Left ventricle myocardium superior (tissue), 1 donor: ENCODE measurements at regions not wholly inside any gene's neighbourhood (a gene's known extent, or its start where the extent isn't known, plus 50 kb on each side); places are given as distances from the start of the nearest gene placed in this dataset.
"Not testable (repeated sequence)": the region's sequence is repeated elsewhere in the genome, so short reads cannot be mapped to it uniquely, and the experiment has no call there.

Experiments
- ATAC-seq: fragments of 200-7000 bp; cut with Tn5 transposase; one replicate; pipeline ENCODE4 v1.9.1; 2020; ENCODE audit warnings: mild to moderate bottlenecking, moderate library complexity
- DNase-seq: peaks from one replicate; pipeline ENCODE4 v3.0.0-alpha.2; 2020
- intact Hi-C: fragments of 100-400 bp; cut with micrococcal nuclease; formaldehyde crosslinking; loops from one replicate; pipeline ENCODE4 v1.11.0; 2022
- donor health status: DM: no; HTN: yes; CAD: no; lungs with severe emphysema.

- ATAC-seq = no peak
- no peak for DNase-seq
- intact Hi-C loops = no loop called here
Observed at GRCh38 chr6:11459079-11459610, 78.4 kb upstream of the TMEM170B start.

- intact Hi-C loops = no loop called here
- no peak for DNase-seq
- no peak for ATAC-seq
Observed at GRCh38 chr6:11458509-11458908, 79.0 kb upstream of the TMEM170B start.

GRCh38 chr6:11457422-11457821 is 80.1 kb upstream of the TMEM170B start:
- DNase-seq, intact Hi-C loops, ATAC-seq: not testable (repeated sequence)

GRCh38 chr6:11452106-11452505 is 85.4 kb upstream of the TMEM170B start:
- intact Hi-C loops, DNase-seq, ATAC-seq: not testable (repeated sequence)

GRCh38 chr6:11450037-11450436 is 87.5 kb upstream of the TMEM170B start:
- ATAC-seq = no peak
- intact Hi-C loops = no loop called here

GRCh38 chr6:11449408-11449807 is 88.1 kb upstream of the TMEM170B start:
- DNase-seq = no peak
- no peak for ATAC-seq
- intact Hi-C loops = no loop called here

More at GRCh38 chr6:11450037-11450436, 87.5 kb upstream of the TMEM170B start:
- DNase-seq = no peak

GRCh38 chr6:11448038-11448437 is 89.5 kb upstream of the TMEM170B start:
- ATAC-seq (no peak), DNase-seq (no peak)
- intact Hi-C loops = no loop called here

- DNase-seq = no peak
- intact Hi-C loops = no loop called here
- ATAC-seq = no peak
Observed at GRCh38 chr6:11447265-11447664, 90.3 kb upstream of the TMEM170B start.

- DNase-seq (no peak), ATAC-seq (no peak)
- intact Hi-C loops = no loop called here
Observed at GRCh38 chr6:11445146-11445545, 92.4 kb upstream of the TMEM170B start.

- DNase-seq, intact Hi-C loops, ATAC-seq: not testable (repeated sequence)
Observed at GRCh38 chr6:11443125-11443524, 94.4 kb upstream of the TMEM170B start.

- ATAC-seq = no peak
- intact Hi-C loops = no loop called here
- no peak for DNase-seq
Observed at GRCh38 chr6:11442495-11442894, 95.1 kb upstream of the TMEM170B start.

GRCh38 chr6:11439876-11440275 is 97.7 kb upstream of the TMEM170B start:
- no peak for DNase-seq
- intact Hi-C loops = loop anchor here (2.0 kb wide), 1 partner anchor 43 kb away; no protein-coding TSS in a partner anchor
- ATAC-seq = no peak

- DNase-seq = no peak
- no peak for ATAC-seq
- intact Hi-C loops = loop anchor here (2.0 kb wide), 1 partner anchor 42 kb away; no protein-coding TSS in a partner anchor
Observed at GRCh38 chr6:11439017-11439420, 98.5 kb upstream of the TMEM170B start.

- ATAC-seq (peak; percentile 38), DNase-seq (no peak)
- intact Hi-C loops = loop anchor here (2.0 kb wide), 1 partner anchor 41 kb away; no protein-coding TSS in a partner anchor
Observed at GRCh38 chr6:11437824-11438459, 99.6 kb upstream of the TMEM170B start.

- ATAC-seq = no peak
- intact Hi-C loops = no loop called here
- DNase-seq = no peak
Observed at GRCh38 chr6:11436508-11437096, 100.9 kb upstream of the TMEM170B start.

- no peak for ATAC-seq
- no peak for DNase-seq
- intact Hi-C loops = no loop called here
Observed at GRCh38 chr6:11434565-11435326, 102.8 kb upstream of the TMEM170B start.

- intact Hi-C loops = no loop called here
- DNase-seq = no peak
- ATAC-seq = no peak
Observed at GRCh38 chr6:11433860-11434259, 103.7 kb upstream of the TMEM170B start.

GRCh38 chr6:11432713-11433450 is 104.7 kb upstream of the TMEM170B start:
- DNase-seq (no peak), ATAC-seq (peak; percentile 19)
- intact Hi-C loops = no loop called here

GRCh38 chr6:11432091-11432490 is 105.5 kb upstream of the TMEM170B start:
- intact Hi-C loops = no loop called here

More at GRCh38 chr6:11432091-11432490, 105.5 kb upstream of the TMEM170B start:
- ATAC-seq (no peak), DNase-seq (no peak)
